Upper lobe of left lung (tissue), 4 donors: ENCODE measurements at regions not wholly inside any gene's neighbourhood (a gene's known extent, or its start where the extent isn't known, plus 50 kb on each side); places are given as distances from the start of the nearest gene placed in this dataset.

Experiments used
- POLR2A ChIP-seq, 4 donors: fragments of 450-650 bp; IDR thresholded peaks; one replicate each; pipeline ENCODE4 v1.5.1; 2016 to 2017; ENCODE audit warnings: antibody characterized with exemption in 4 of 4, mild to moderate bottlenecking in 2 of 4
- TF ChIP-seq, protein P1 (sequence below), 6 experiments: fragments of 450-650 bp in 4 of 6; fragments of 200-600 bp in 2 of 6; sonication (generic) in 2 of 6; IDR thresholded peaks; one replicate each; pipeline ENCODE4 v1.5.1; 2016 to 2019; ENCODE audit warnings: antibody characterized with exemption in 6 of 6

DNA sequence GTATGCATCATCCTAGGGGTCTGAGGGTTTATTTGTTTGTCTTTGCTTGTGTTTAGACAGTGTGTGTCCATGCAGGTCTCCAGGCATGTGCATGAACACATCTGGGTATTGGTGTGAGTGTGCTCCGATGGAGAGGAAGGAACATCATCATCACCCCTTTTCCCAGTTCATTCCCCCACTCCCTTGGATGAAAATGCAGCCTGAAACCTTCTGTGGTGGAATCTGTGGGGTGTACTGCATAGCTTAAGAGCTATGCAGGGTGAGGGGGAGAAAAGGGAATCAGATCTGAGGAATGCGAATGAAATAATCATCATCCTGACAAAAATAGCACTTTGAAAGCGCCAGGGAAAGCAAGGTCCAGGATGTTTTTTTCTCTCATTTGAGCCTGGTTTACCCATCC, 520.1 kb downstream of the NTRK3 start:
- TF ChIP-seq POLR2A (IDR thresholded peaks at IDR 0.05) = no peak
- TF ChIP-seq, protein P1, sequence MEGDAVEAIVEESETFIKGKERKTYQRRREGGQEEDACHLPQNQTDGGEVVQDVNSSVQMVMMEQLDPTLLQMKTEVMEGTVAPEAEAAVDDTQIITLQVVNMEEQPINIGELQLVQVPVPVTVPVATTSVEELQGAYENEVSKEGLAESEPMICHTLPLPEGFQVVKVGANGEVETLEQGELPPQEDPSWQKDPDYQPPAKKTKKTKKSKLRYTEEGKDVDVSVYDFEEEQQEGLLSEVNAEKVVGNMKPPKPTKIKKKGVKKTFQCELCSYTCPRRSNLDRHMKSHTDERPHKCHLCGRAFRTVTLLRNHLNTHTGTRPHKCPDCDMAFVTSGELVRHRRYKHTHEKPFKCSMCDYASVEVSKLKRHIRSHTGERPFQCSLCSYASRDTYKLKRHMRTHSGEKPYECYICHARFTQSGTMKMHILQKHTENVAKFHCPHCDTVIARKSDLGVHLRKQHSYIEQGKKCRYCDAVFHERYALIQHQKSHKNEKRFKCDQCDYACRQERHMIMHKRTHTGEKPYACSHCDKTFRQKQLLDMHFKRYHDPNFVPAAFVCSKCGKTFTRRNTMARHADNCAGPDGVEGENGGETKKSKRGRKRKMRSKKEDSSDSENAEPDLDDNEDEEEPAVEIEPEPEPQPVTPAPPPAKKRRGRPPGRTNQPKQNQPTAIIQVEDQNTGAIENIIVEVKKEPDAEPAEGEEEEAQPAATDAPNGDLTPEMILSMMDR (IDR thresholded peaks at IDR 0.05) = no peak
